PC-9 (cell line): ENCODE measurements at regions not wholly inside any gene's neighbourhood (a gene's known extent, or its start where the extent isn't known, plus 50 kb on each side); places are given as distances from the start of the nearest gene placed in this dataset.

Experiments used
- CTCF ChIP-seq: fragments of 200-600 bp; sonication (generic); conservative IDR thresholded peaks from 2 replicates; pipeline ENCODE4 v1.6.1; 2017; ENCODE audit warnings: mixed run types, antibody characterized with exemption, mild to moderate bottlenecking, moderate library complexity
- EZH2 ChIP-seq: fragments of 200-600 bp; sonication (generic); IDR thresholded peaks from 2 replicates; pipeline ENCODE4 v1.8.0; 2017; ENCODE audit warnings: antibody characterized with exemption, low read depth

GRCh38 chr11:42772886-42773285 lies 538.9 kb upstream of the API5 start:
- TF ChIP-seq CTCF (no peak), EZH2 (no peak)
